ENCODE measurements at regions not wholly inside any gene's neighbourhood (a gene's known extent, or its start where the extent isn't known, plus 50 kb on each side); places are given as distances from the start of the nearest gene placed in this dataset.

DNA sequence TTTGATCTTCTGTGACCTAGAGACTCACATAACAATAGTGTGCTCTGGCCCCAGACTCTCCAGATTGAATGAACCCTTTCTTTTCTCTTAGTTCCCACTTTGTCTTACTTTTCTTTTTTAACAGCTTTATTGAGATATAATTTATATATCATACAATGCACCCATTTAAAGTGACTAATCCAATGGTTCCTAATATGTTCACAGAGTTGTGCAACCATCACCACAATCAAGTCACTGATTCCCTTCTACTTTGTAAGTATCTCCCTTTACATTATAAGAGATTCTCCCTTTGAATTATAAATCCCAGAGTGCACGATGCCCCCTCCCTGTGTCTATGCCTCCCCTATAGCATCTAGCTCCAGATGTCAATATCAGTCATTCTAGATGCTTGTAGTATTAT, 172.4 kb downstream of the HINT1 start:
- no peak for DNase-seq (ENCODE audit: low spot score)
- ATAC-seq (ENCODE audit: low FRiP score): no peak
- TF ChIP-seq, protein P1, sequence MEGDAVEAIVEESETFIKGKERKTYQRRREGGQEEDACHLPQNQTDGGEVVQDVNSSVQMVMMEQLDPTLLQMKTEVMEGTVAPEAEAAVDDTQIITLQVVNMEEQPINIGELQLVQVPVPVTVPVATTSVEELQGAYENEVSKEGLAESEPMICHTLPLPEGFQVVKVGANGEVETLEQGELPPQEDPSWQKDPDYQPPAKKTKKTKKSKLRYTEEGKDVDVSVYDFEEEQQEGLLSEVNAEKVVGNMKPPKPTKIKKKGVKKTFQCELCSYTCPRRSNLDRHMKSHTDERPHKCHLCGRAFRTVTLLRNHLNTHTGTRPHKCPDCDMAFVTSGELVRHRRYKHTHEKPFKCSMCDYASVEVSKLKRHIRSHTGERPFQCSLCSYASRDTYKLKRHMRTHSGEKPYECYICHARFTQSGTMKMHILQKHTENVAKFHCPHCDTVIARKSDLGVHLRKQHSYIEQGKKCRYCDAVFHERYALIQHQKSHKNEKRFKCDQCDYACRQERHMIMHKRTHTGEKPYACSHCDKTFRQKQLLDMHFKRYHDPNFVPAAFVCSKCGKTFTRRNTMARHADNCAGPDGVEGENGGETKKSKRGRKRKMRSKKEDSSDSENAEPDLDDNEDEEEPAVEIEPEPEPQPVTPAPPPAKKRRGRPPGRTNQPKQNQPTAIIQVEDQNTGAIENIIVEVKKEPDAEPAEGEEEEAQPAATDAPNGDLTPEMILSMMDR (IDR thresholded peaks at IDR 0.05): no peak

DNA sequence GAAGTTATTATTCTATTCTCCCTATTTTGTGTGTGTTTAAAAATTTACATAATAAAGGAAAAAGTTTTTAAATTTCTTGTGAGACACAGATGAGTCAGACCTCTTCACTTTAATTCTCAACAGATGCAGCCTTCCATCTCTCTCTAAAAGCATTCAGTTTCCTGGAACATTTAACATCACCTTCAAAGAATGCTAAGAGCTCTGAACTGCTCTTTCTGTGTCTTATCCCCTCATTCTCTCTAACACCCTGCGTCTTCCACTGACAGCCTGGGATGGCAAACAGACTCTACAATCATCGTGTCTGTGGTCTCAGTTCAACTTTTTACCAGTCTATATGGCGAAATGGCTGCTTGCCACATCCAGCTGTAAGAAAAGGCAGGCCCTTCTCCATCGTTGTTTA, 173.0 kb downstream of the HINT1 start:
- ATAC-seq (ENCODE audit: low FRiP score): no peak

DNA sequence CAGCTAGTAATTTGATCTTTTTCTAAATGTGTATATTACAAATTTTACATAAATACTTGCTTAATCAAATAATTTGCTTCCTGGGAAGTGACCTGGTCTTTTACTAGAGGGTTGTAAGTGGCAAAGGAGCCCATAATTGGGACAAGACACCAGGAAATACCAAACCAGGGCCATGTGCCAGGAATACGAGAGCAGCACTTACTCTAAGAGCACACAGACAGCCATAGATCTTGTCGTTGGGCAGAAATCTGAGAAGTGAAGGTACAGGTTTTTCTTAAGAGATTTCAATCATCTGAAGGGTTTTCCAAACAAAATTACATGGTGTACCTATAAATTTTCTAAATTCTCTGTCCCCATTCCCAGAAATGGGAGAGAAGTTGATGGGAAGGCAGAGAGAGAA, 179.3 kb downstream of the HINT1 start:
- DNase-seq (ENCODE audit: low spot score) (no peak), ATAC-seq (ENCODE audit: low FRiP score) (no peak)
- TF ChIP-seq, protein P1 (IDR thresholded peaks at IDR 0.05): no peak

More for the DNA sequence above, 173.0 kb downstream of the HINT1 start:
- no peak for DNase-seq (ENCODE audit: low spot score)
- TF ChIP-seq, protein P1 (IDR thresholded peaks at IDR 0.05): no peak

DNA sequence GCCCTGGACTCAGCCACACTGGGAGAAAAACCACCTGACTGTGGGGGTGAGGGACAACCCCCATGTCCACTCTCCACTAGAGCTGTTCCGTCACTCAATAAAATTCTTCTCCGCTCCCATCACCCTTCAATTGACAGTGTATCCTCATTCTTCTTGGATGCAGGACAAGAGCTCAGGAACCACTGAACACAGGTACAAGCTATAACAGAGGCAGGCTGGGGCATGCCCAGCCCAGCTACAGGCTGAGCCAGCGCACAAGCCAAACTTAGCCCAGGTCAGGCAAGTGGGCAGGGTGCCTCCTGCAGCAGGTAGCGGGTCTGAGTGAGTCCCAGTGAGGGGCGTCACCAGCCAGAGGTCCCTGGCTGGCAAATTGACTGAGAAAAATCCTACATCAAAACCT, 183.4 kb downstream of the HINT1 start:
- TF ChIP-seq, protein P1 (IDR thresholded peaks at IDR 0.05): no peak
- DNase-seq (ENCODE audit: low spot score): no peak

DNA sequence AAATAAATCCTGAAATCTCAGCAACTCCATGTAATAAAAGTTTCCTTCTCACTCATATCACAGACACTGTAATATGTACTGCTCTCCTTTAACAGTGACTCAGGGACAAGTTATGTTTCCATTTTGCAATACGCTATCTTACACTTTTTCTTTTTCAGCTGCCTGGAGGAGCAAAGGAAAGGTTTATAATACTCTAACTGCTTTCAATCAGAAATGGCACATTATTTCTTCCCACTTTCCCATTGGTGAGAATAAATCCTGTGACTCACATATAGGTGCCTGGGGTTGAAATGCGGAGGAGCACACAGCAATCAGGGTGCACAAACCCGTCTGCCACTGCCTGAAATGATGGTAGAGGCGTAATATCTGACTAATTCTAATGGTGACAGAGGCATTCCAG, 186.6 kb downstream of the HINT1 start:
- no peak for ATAC-seq (ENCODE audit: low FRiP score)
- TF ChIP-seq, protein P1 (IDR thresholded peaks at IDR 0.05): no peak
- DNase-seq (ENCODE audit: low spot score): no peak

More for the DNA sequence above, 183.4 kb downstream of the HINT1 start:
- ATAC-seq (ENCODE audit: low FRiP score): no peak

DNA sequence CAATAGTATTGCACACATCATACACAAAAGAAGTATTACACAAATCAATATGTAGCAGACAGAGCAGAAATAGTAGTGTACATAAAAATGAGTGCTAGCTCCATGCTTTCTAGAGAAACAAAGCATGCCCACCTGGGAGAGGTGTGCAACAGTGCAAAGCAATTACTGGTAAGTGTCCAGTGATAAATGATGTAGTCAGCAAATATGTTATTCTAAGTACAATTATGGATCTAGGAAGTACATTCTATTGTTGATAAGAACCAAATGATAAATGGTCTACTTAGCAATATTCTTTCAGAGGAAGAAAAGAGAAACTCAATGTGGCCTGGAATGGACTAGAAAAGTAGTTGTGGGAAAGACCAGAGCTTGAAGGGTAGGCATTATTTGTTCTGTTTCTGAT, 188.6 kb downstream of the HINT1 start:
- TF ChIP-seq, protein P1 (IDR thresholded peaks at IDR 0.05): no peak
- no peak for DNase-seq (ENCODE audit: low spot score)
- no peak for ATAC-seq (ENCODE audit: low FRiP score)

DNA sequence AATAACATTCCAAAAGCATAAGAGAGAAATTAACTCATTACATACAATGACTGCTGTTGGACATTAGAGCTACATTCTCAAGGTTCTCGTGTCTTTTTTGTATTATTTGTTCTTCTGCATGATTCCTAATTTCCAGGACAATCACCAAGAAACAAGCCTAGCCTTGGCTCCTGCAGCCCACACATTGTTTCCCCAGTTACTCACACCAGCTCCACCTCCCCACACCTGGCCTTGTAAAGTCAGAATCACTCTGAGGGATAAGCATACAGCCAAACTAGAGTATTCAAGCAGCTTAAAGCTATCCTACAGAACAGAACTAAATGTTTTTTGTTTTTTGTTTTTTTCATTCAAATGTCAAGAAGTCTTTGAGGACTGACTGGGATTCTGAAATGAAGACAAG, 189.2 kb downstream of the HINT1 start:
- DNase-seq (ENCODE audit: low spot score) (no peak), ATAC-seq (ENCODE audit: low FRiP score) (no peak)
- TF ChIP-seq, protein P1 (IDR thresholded peaks at IDR 0.05): no peak
